ENCODE measurements at regions not wholly inside any gene's neighbourhood (a gene's known extent, or its start where the extent isn't known, plus 50 kb on each side); places are given as distances from the start of the nearest gene placed in this dataset.

- DNase-seq (ENCODE audit: low spot score), result no peak
These were observed 133.2 kb upstream of the PTPN1 start for GRCh38 chr20:50376888-50377459.

GRCh38 chr20:50378170-50379000 lies 131.8 kb upstream of the PTPN1 start:
- no peak for DNase-seq (ENCODE audit: low spot score)

- DNase-seq (ENCODE audit: low spot score), result peak; percentile 77
These were observed 130.9 kb upstream of the PTPN1 start for GRCh38 chr20:50379049-50379990.

GRCh38 chr20:50379991-50380696 lies 130.0 kb upstream of the PTPN1 start:
- no peak for DNase-seq (ENCODE audit: low spot score)

- peak; percentile 79 for DNase-seq (ENCODE audit: low spot score)
These were observed 129.5 kb upstream of the PTPN1 start for GRCh38 chr20:50380697-50381040.

- DNase-seq (ENCODE audit: low spot score), result no peak
These were observed 129.0 kb upstream of the PTPN1 start for GRCh38 chr20:50381075-50381732.

GRCh38 chr20:50381771-50382593 lies 128.2 kb upstream of the PTPN1 start:
- no peak for DNase-seq (ENCODE audit: low spot score)

GRCh38 chr20:50385733-50386640 lies 124.2 kb upstream of the PTPN1 start:
- DNase-seq (ENCODE audit: low spot score), result no peak

- no peak for DNase-seq (ENCODE audit: low spot score)
These were observed 123.6 kb upstream of the PTPN1 start for GRCh38 chr20:50386641-50386960.

GRCh38 chr20:50387218-50387995 lies 122.8 kb upstream of the PTPN1 start:
- DNase-seq (ENCODE audit: low spot score), result no peak

GRCh38 chr20:50387996-50388332 lies 122.2 kb upstream of the PTPN1 start:
- DNase-seq (ENCODE audit: low spot score), result no peak

- no peak for DNase-seq (ENCODE audit: low spot score)
These were observed 121.3 kb upstream of the PTPN1 start for GRCh38 chr20:50388733-50389437.

GRCh38 chr20:50389438-50389807 lies 120.8 kb upstream of the PTPN1 start:
- no peak for DNase-seq (ENCODE audit: low spot score)

GRCh38 chr20:50389808-50390684 lies 120.1 kb upstream of the PTPN1 start:
- no peak for DNase-seq (ENCODE audit: low spot score)

GRCh38 chr20:50390685-50391443 lies 119.3 kb upstream of the PTPN1 start:
- no peak for DNase-seq (ENCODE audit: low spot score)

GRCh38 chr20:50391444-50392137 lies 118.6 kb upstream of the PTPN1 start:
- DNase-seq (ENCODE audit: low spot score), result no peak

Measured in AG08395 (cell line).